ENCODE measurements at regions not wholly inside any gene's neighbourhood (a gene's known extent, or its start where the extent isn't known, plus 50 kb on each side); places are given as distances from the start of the nearest gene placed in this dataset.

- intact Hi-C loops (cut with DNase I) = no loop called here
- WGBS, 3 donors = 96 to 100% (median 96%) methylated on average over 4 of the region's 4 CpGs
Measured at GRCh38 chr12:105995961-105996431, 142.8 kb downstream of the NUAK1 start.

GRCh38 chr12:105998561-105998960 lies 140.2 kb downstream of the NUAK1 start:
- DNase-seq = no peak
- TF ChIP-seq CTCF (IDR thresholded peaks at IDR 0.05) (no peak), POLR2A (IDR thresholded peaks at IDR 0.05) (no peak), EP300 (IDR thresholded peaks at IDR 0.05) (no peak)
- Histone ChIP-seq H3K9me3 (no peaks in the 10 kb centered on the region), H3K4me1 (ENCODE audit: insufficient read depth) (peaks cover 4% of the 10 kb centered on the region), H3K27ac (no peak overlapping the region), H3K4me3 (no peak overlapping the region), H3K27me3 (no peaks in the 10 kb centered on the region), H3K36me3 (no peaks in the 10 kb centered on the region)
- 61 to 71% (median 69%) methylated on average over 1 of the region's 1 CpG for WGBS, 3 donors
- intact Hi-C loops (cut with DNase I) = no loop called here

More at GRCh38 chr12:105995961-105996431, 142.8 kb downstream of the NUAK1 start:
- no peak for DNase-seq
- Histone ChIP-seq H3K4me3 (no peak overlapping the region), H3K27me3 (no peaks in the 10 kb centered on the region), H3K9me3 (no peaks in the 10 kb centered on the region), H3K4me1 (ENCODE audit: insufficient read depth) (peaks cover 7% of the 10 kb centered on the region), H3K27ac (no peak overlapping the region), H3K36me3 (no peaks in the 10 kb centered on the region)
- no peak for TF ChIP-seq EP300 (IDR thresholded peaks at IDR 0.05)
- no peak for TF ChIP-seq POLR2A (IDR thresholded peaks at IDR 0.05)
- TF ChIP-seq CTCF (IDR thresholded peaks at IDR 0.05) = no peak

- WGBS, 3 donors = 96 to 97% (median 96%) methylated on average over 3 of the region's 3 CpGs
- Histone ChIP-seq H3K36me3 (no peaks in the 10 kb centered on the region), H3K27ac (no peak overlapping the region), H3K4me3 (no peak overlapping the region), H3K27me3 (no peaks in the 10 kb centered on the region), H3K4me1 (ENCODE audit: insufficient read depth) (no peaks in the 10 kb centered on the region), H3K9me3 (no peaks in the 10 kb centered on the region)
- no peak for DNase-seq
- intact Hi-C loops (cut with DNase I) = no loop called here
- TF ChIP-seq CTCF (IDR thresholded peaks at IDR 0.05) = no peak
- no peak for TF ChIP-seq EP300 (IDR thresholded peaks at IDR 0.05)
- TF ChIP-seq POLR2A (IDR thresholded peaks at IDR 0.05) = no peak
Measured at GRCh38 chr12:106000382-106001104, 138.2 kb downstream of the NUAK1 start.

GRCh38 chr12:106001105-106001836 lies 137.5 kb downstream of the NUAK1 start:
- 63 to 82% (median 75%) methylated on average over 2 of the region's 2 CpGs for WGBS, 3 donors
- Histone ChIP-seq H3K27me3 (no peaks in the 10 kb centered on the region), H3K4me3 (no peak overlapping the region), H3K27ac (no peak overlapping the region), H3K36me3 (no peaks in the 10 kb centered on the region), H3K4me1 (ENCODE audit: insufficient read depth) (no peaks in the 10 kb centered on the region), H3K9me3 (no peaks in the 10 kb centered on the region)
- TF ChIP-seq CTCF (IDR thresholded peaks at IDR 0.05) (no peak), EP300 (IDR thresholded peaks at IDR 0.05) (no peak), POLR2A (IDR thresholded peaks at IDR 0.05) (no peak)
- no peak for DNase-seq
- intact Hi-C loops (cut with DNase I) = no loop called here

All from ovary (tissue), 7 donors.